Left ventricle myocardium superior (tissue), 1 donor: ENCODE measurements at regions not wholly inside any gene's neighbourhood (a gene's known extent, or its start where the extent isn't known, plus 50 kb on each side); places are given as distances from the start of the nearest gene placed in this dataset.
A peak's percentile ranks its signal among the peaks of the same experiment; 100 is the strongest.

Experiments used
- ATAC-seq: fragments of 200-7000 bp; cut with Tn5 transposase; one replicate; pipeline ENCODE4 v1.9.1; 2020; ENCODE audit warnings: mild to moderate bottlenecking, moderate library complexity
- DNase-seq: peaks from one replicate; pipeline ENCODE4 v3.0.0-alpha.2; 2020
- intact Hi-C: fragments of 100-400 bp; cut with micrococcal nuclease; formaldehyde crosslinking; loops from one replicate; pipeline ENCODE4 v1.11.0; 2022
- donor health status: DM: no; HTN: yes; CAD: no; lungs with severe emphysema.

GRCh38 chr1:194277927-194278326 is 1091.5 kb upstream of the B3GALT2 start:
- no peak for DNase-seq
- no peak for ATAC-seq
- intact Hi-C loops, result no loop called here

- peak; percentile 52 for ATAC-seq
- no peak for DNase-seq
- intact Hi-C loops, result no loop called here
Measured at GRCh38 chr1:194273660-194274059, 1087.2 kb upstream of the B3GALT2 start.

- ATAC-seq (no peak), DNase-seq (no peak)
- intact Hi-C loops, result no loop called here
Measured at GRCh38 chr1:194268839-194269238, 1082.4 kb upstream of the B3GALT2 start.

- intact Hi-C loops, result no loop called here
- no peak for ATAC-seq
- no peak for DNase-seq
Measured at GRCh38 chr1:194267021-194267420, 1080.6 kb upstream of the B3GALT2 start.

- DNase-seq, result no peak
- no peak for ATAC-seq
- intact Hi-C loops, result no loop called here
Measured at GRCh38 chr1:194256010-194256409, 1069.6 kb upstream of the B3GALT2 start.

- ATAC-seq, result no peak
- intact Hi-C loops, result no loop called here
- no peak for DNase-seq
Measured at GRCh38 chr1:194252199-194252598, 1065.8 kb upstream of the B3GALT2 start.

GRCh38 chr1:194241215-194241614 is 1054.8 kb upstream of the B3GALT2 start:
- ATAC-seq (no peak), DNase-seq (no peak)
- intact Hi-C loops, result no loop called here

GRCh38 chr1:194233069-194233468 is 1046.7 kb upstream of the B3GALT2 start:
- DNase-seq, result no peak
- no peak for ATAC-seq
- intact Hi-C loops, result no loop called here

- ATAC-seq (no peak), DNase-seq (no peak)
- intact Hi-C loops, result no loop called here
Measured at GRCh38 chr1:194230351-194231144, 1044.1 kb upstream of the B3GALT2 start.

GRCh38 chr1:194228427-194228826 is 1042.0 kb upstream of the B3GALT2 start:
- ATAC-seq, result no peak
- no peak for DNase-seq
- intact Hi-C loops, result no loop called here

GRCh38 chr1:194227161-194227560 is 1040.7 kb upstream of the B3GALT2 start:
- no peak for ATAC-seq
- intact Hi-C loops, result no loop called here
- DNase-seq, result no peak

GRCh38 chr1:194225821-194226220 is 1039.4 kb upstream of the B3GALT2 start:
- DNase-seq (no peak), ATAC-seq (no peak)
- intact Hi-C loops, result no loop called here

GRCh38 chr1:194223596-194223995 is 1037.2 kb upstream of the B3GALT2 start:
- intact Hi-C loops, result no loop called here
- DNase-seq, result no peak
- no peak for ATAC-seq

- intact Hi-C loops, result no loop called here
- no peak for ATAC-seq
- DNase-seq, result no peak
Measured at GRCh38 chr1:194215448-194215847, 1029.0 kb upstream of the B3GALT2 start.

GRCh38 chr1:194214735-194215134 is 1028.3 kb upstream of the B3GALT2 start:
- ATAC-seq, result no peak
- DNase-seq, result no peak
- intact Hi-C loops, result no loop called here

- no peak for DNase-seq
- intact Hi-C loops, result no loop called here
- ATAC-seq, result no peak
Measured at GRCh38 chr1:194209920-194210319, 1023.5 kb upstream of the B3GALT2 start.

GRCh38 chr1:194208674-194209073 is 1022.3 kb upstream of the B3GALT2 start:
- intact Hi-C loops, result no loop called here
- DNase-seq, result no peak
- ATAC-seq, result no peak

- no peak for ATAC-seq
- intact Hi-C loops, result no loop called here
- DNase-seq, result no peak
Measured at GRCh38 chr1:194196562-194196961, 1010.1 kb upstream of the B3GALT2 start.

GRCh38 chr1:194194724-194195123 is 1008.3 kb upstream of the B3GALT2 start:
- no peak for DNase-seq
- no peak for ATAC-seq
- intact Hi-C loops, result no loop called here

- intact Hi-C loops, result no loop called here
- ATAC-seq (no peak), DNase-seq (no peak)
Measured at GRCh38 chr1:194184974-194185373, 998.6 kb upstream of the B3GALT2 start.

- no peak for ATAC-seq
- intact Hi-C loops, result no loop called here
- DNase-seq, result no peak
Measured at GRCh38 chr1:194184425-194184824, 998.0 kb upstream of the B3GALT2 start.

- no peak for ATAC-seq
- intact Hi-C loops, result no loop called here
- no peak for DNase-seq
Measured at GRCh38 chr1:194181845-194182244, 995.4 kb upstream of the B3GALT2 start.
